ENCODE measurements at regions not wholly inside any gene's neighbourhood (a gene's known extent, or its start where the extent isn't known, plus 50 kb on each side); places are given as distances from the start of the nearest gene placed in this dataset.

DNA sequence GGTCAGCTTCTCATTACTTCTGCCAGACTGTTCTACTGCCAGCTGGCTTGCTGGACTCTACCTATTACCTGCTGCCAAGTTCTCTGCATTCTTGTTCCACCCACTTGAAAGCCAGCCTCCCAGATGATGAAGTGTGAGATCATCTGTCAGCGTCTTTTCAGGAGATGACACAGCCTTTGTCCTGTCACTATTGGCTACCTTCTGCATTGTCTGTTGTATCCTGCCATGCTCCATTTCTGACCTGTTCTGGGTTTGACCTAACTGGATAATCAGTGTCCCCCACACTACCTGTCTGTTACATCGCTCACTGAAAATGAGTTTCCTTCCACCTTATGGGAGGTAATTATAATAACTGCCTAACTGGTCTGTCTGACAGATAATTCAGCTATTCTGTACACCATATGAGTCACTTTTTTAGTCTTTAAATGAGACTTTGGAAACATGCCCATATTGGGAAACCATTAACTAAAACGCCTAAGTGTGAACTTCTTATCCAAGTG is 520.6 kb downstream of the METTL4 start:
- no peak for TF ChIP-seq CTCF (IDR thresholded peaks at IDR 0.05; ENCODE audit: poor library complexity, severe bottlenecking)
- peak; percentile 93 for ATAC-seq (ENCODE audit: low read depth)

GRCh38 chr18:2053490-2054089 is 517.7 kb downstream of the METTL4 start:
- Histone ChIP-seq H3K36me3 (ENCODE audit: low read depth) (no peaks in the 10 kb centered on the region), H3K27me3 (ENCODE audit: insufficient read depth, poor library complexity, severe bottlenecking) (no peaks in the 10 kb centered on the region), H3K9me3 (ENCODE audit: severe bottlenecking) (no peaks in the 10 kb centered on the region), H3K27ac (ENCODE audit: poor library complexity, severe bottlenecking) (no peak overlapping the region), H3K4me1 (ENCODE audit: insufficient read depth, poor library complexity, severe bottlenecking) (peaks cover 16% of the 10 kb centered on the region), H3K4me3 (ENCODE audit: severe bottlenecking) (no peak overlapping the region)
- ATAC-seq (ENCODE audit: low read depth) = no peak
- no peak for TF ChIP-seq CTCF (IDR thresholded peaks at IDR 0.05; ENCODE audit: poor library complexity, severe bottlenecking)
- DNase-seq (ENCODE audit: low spot score) = no peak

More for the DNA sequence above, 520.6 kb downstream of the METTL4 start:
- H3K9me3 ChIP-seq (ENCODE audit: severe bottlenecking) = no peaks in the 10 kb centered on the region
- H3K36me3 ChIP-seq (ENCODE audit: low read depth) = no peaks in the 10 kb centered on the region
- H3K4me3 ChIP-seq (ENCODE audit: severe bottlenecking) = no peak overlapping the region
- DNase-seq (ENCODE audit: low spot score) = no peak
- H3K27me3 ChIP-seq (ENCODE audit: insufficient read depth, poor library complexity, severe bottlenecking) = no peaks in the 10 kb centered on the region
- H3K4me1 ChIP-seq (ENCODE audit: insufficient read depth, poor library complexity, severe bottlenecking) = peaks cover 16% of the 10 kb centered on the region
- peak overlapping the region; percentile 86 for H3K27ac ChIP-seq (ENCODE audit: poor library complexity, severe bottlenecking)

DNA sequence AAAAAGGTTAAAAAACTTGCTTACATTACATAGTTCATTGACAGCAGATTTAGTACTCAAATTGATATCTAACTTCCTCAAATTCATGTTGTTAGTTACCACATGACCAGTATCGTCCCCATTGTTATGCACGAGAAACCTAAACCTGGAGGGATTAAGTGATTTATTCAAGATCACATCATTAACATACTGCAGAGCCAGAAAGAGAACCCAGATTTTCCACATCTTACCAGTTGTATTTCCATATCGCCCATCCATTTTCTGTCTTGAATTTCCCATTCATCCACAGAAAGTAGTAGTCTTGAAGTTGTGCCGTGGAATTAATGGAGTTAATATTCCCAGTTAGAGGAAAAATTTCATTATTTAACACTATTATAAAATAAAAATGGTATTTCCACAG is 512.0 kb downstream of the METTL4 start:
- H3K4me1 ChIP-seq (ENCODE audit: insufficient read depth, poor library complexity, severe bottlenecking) = no peaks in the 10 kb centered on the region
- no peaks in the 10 kb centered on the region for H3K9me3 ChIP-seq (ENCODE audit: severe bottlenecking)
- DNase-seq (ENCODE audit: low spot score) = no peak
- no peak overlapping the region for H3K4me3 ChIP-seq (ENCODE audit: severe bottlenecking)
- H3K27ac ChIP-seq (ENCODE audit: poor library complexity, severe bottlenecking) = no peak overlapping the region
- H3K27me3 ChIP-seq (ENCODE audit: insufficient read depth, poor library complexity, severe bottlenecking) = no peaks in the 10 kb centered on the region
- no peaks in the 10 kb centered on the region for H3K36me3 ChIP-seq (ENCODE audit: low read depth)
- no peak for ATAC-seq (ENCODE audit: low read depth)
- no peak for TF ChIP-seq CTCF (IDR thresholded peaks at IDR 0.05; ENCODE audit: poor library complexity, severe bottlenecking)

DNA sequence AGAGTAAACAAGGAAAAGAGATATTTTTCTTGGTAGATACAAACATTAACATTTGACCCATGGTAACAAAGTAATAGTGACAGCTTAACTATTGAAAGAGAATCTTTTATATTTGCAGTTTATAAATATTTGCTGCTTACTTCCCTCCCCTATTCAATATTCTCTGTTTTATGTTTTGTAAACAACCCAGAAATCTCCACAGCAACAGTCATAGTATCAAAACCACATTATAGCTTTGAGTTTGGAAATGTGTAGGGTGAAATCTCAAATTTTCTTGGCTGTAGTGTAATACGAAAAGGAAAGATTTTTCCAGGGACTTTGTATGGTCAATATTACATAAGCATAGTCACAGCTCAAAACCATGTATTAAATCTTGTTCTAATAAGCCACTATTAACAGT is 511.2 kb downstream of the METTL4 start:
- no peak overlapping the region for H3K27ac ChIP-seq (ENCODE audit: poor library complexity, severe bottlenecking)
- no peak overlapping the region for H3K4me3 ChIP-seq (ENCODE audit: severe bottlenecking)
- H3K36me3 ChIP-seq (ENCODE audit: low read depth) = no peaks in the 10 kb centered on the region
- ATAC-seq (ENCODE audit: low read depth) (no peak), DNase-seq (ENCODE audit: low spot score) (no peak)
- TF ChIP-seq CTCF (IDR thresholded peaks at IDR 0.05; ENCODE audit: poor library complexity, severe bottlenecking) = no peak
- no peaks in the 10 kb centered on the region for H3K27me3 ChIP-seq (ENCODE audit: insufficient read depth, poor library complexity, severe bottlenecking)
- H3K4me1 ChIP-seq (ENCODE audit: insufficient read depth, poor library complexity, severe bottlenecking) = no peaks in the 10 kb centered on the region
- H3K9me3 ChIP-seq (ENCODE audit: severe bottlenecking) = no peaks in the 10 kb centered on the region

- TF ChIP-seq CTCF (IDR thresholded peaks at IDR 0.05; ENCODE audit: poor library complexity, severe bottlenecking) = no peak
- ATAC-seq (ENCODE audit: low read depth) (no peak), DNase-seq (ENCODE audit: low spot score) (no peak)
- Histone ChIP-seq H3K27me3 (ENCODE audit: insufficient read depth, poor library complexity, severe bottlenecking) (no peaks in the 10 kb centered on the region), H3K4me1 (ENCODE audit: insufficient read depth, poor library complexity, severe bottlenecking) (no peaks in the 10 kb centered on the region), H3K4me3 (ENCODE audit: severe bottlenecking) (no peak overlapping the region), H3K27ac (ENCODE audit: poor library complexity, severe bottlenecking) (no peak overlapping the region), H3K36me3 (ENCODE audit: low read depth) (no peaks in the 10 kb centered on the region), H3K9me3 (ENCODE audit: severe bottlenecking) (no peaks in the 10 kb centered on the region)
Measured at GRCh38 chr18:2070631-2071030, 500.7 kb downstream of the METTL4 start.
